LNCAP (cell line): ENCODE measurements at regions not wholly inside any gene's neighbourhood (a gene's known extent, or its start where the extent isn't known, plus 50 kb on each side); places are given as distances from the start of the nearest gene placed in this dataset.

ENCODE experiments used
- CTCF ChIP-seq: fragments of 450-650 bp; IDR thresholded peaks from 2 replicates; pipeline ENCODE4 v1.5.1; 2017; ENCODE audit warnings: mild to moderate bottlenecking

- TF ChIP-seq CTCF: no peak
These were observed 140.6 kb upstream of the PRLR start for GRCh38 chr5:35370871-35371270.

GRCh38 chr5:35369965-35370790, 139.9 kb upstream of the PRLR start:
- TF ChIP-seq CTCF: no peak

- no peak for TF ChIP-seq CTCF
These were observed 137.2 kb upstream of the PRLR start for GRCh38 chr5:35367526-35367925.

- no peak for TF ChIP-seq CTCF
These were observed 135.5 kb upstream of the PRLR start for GRCh38 chr5:35365758-35366157.

- TF ChIP-seq CTCF: no peak
These were observed 134.1 kb upstream of the PRLR start for GRCh38 chr5:35364350-35364749.

GRCh38 chr5:35363387-35363965, 133.2 kb upstream of the PRLR start:
- TF ChIP-seq CTCF: no peak

GRCh38 chr5:35362772-35363171, 132.5 kb upstream of the PRLR start:
- TF ChIP-seq CTCF: no peak
